GM19238 (cell line): ENCODE measurements at regions not wholly inside any gene's neighbourhood (a gene's known extent, or its start where the extent isn't known, plus 50 kb on each side); places are given as distances from the start of the nearest gene placed in this dataset.
"Not testable (repeated sequence)": the region's sequence is repeated elsewhere in the genome, so short reads cannot be mapped to it uniquely, and the experiment has no call there.

Source experiments
- DNase-seq: peaks from one replicate; pipeline ENCODE4 v3.0.0; 2011; ENCODE audit warnings: low spot score; ENCODE audit not compliant: insufficient read length

DNA sequence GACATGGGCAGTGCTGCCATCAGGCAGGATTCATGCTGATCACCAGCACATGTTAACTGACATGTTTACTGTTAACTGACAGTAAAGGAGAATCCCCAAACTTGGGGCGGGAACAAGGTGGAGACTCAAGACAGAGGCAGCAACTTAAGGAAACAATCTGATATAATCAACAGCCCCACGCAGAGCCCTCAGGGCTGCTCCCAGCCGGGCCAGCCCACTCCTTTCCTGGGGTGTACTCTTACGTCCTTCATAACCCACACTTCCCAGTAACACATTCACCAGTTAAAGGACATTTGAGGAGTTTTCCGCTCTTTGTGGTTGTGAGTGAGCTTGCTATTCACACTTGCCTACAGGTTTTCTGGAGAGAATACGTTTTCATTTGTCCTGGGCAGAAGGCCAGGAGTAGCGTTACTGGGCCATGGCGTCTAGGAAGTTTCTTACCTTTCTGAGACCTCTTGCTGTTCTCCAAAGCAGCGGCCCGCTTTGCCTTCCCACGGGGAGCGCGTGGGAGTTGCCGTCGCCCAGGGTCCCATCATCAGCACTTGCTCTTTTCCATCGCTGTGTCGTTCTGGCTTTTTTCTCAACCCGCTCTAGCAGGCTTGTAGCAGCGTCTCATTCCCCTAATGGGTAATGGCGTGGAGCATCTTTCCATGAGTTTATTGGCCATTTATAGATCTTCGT is 56.4 kb downstream of the FOXF2 start:
- no peak for DNase-seq

DNA sequence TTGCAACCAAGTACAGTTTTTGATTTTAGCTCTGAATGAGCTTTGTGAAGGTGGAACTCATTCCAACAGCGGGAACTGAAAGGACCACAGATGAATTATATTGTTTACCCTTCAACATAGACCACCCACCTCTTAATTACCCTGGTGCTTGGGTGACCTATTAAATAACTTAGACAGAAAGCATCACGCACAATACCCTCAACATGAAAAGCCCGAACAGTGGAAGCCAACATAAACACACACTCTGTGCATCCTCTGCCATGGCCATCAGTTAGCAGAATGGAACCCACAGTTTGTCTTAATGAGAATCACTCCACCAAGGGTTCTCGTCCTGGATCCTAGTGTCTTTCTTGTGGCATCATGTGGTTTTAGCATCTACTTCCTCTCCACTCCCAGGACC is 60.5 kb downstream of the FOXF2 start:
- no peak for DNase-seq

DNA sequence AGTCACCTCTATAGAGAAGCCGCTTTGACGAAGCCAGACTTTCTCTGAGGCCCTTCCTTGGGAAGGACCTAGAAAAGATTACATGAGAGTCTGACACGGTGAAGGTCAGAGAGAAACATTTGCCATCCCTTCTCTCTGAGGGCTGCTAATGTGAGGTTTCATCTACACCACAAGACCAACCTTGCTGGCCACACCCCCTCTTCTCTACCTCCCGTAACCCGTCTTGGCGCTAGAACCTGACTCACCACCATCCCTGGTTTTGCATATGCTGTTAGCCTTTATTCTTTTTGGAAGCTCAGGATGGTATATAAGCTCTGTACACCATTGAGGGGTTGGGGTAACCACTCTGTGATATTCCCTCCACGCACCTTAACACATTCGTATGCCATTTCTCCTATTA is 63.6 kb downstream of the FOXF2 start:
- no peak for DNase-seq

DNA sequence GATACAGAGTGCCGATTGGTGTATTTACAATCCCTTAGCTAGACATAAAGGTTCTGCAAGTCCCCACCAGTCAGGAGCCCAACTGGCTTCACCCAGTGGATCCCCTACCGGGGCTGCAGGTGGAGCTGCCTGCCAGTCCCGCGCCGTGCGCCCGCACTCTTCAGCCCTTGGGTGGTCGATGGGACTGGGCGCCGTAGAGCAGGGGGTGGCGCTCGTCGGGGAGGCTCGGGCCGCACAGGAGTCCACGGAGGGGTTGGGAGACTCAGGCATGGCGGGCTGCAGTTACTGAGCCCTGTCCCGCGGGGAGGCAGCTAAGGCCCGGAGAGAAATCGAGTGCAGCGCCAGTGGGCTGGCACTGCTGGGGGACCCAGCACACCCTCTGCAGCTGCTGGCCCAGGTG is 67.4 kb downstream of the FOXF2 start:
- not testable (repeated sequence) for DNase-seq

DNA sequence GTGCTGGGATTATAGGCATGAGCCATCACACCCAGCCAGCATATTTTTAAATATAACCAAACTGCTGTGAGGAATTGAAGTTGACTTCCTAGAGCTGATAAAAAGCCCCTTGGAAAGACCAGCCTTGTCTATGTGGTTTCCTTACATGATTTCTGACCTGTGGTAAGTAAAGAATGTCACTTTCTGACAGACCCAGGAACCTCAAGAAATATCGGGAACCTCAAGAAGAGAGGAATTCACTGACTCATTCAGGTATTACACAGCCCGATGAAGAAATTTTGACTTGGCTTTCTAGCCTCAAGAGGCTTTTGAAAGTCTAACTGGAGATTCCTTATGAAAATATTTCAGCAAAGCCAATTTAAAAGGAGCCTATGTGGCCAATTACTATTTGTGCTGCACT is 71.8 kb downstream of the FOXF2 start:
- no peak for DNase-seq

DNA sequence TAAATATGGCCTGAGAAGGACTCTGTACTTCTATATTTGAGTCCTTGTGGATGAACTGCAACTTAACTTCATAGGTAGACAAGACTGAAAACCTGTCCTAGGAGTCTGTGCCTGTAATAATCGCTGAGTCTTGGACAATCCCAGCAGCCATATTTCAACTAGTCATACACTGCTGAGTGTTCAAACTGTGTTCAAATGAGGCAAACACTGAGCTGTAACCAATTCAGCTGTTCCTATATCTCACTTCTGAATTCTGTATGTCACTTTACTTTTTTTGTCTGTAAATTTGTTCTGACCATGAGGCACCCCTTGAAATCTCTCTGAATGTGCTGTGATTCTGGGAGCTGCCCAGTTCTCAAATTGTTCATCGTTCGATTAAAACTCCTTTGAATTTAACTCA is 72.4 kb downstream of the FOXF2 start:
- DNase-seq = no peak

DNA sequence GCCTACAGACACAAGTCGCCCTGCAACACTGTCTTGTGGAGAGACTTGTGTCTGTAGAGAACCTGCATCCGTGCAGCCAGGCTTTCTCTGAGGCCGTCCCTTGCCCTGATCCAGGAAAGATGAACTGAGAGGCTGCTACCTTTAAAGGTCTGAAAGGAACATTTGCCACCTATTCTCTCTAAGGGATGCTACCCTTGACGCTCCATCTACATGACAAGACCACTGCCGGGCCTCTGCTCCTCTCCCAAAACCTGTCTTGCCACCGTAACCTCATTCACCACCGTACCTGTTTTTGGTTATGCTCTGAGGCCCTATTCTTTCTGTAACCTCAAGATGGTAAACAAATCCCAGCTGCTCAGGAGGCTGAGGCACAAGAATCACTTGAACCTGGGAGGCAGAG is 73.9 kb downstream of the FOXF2 start:
- DNase-seq = no peak

DNA sequence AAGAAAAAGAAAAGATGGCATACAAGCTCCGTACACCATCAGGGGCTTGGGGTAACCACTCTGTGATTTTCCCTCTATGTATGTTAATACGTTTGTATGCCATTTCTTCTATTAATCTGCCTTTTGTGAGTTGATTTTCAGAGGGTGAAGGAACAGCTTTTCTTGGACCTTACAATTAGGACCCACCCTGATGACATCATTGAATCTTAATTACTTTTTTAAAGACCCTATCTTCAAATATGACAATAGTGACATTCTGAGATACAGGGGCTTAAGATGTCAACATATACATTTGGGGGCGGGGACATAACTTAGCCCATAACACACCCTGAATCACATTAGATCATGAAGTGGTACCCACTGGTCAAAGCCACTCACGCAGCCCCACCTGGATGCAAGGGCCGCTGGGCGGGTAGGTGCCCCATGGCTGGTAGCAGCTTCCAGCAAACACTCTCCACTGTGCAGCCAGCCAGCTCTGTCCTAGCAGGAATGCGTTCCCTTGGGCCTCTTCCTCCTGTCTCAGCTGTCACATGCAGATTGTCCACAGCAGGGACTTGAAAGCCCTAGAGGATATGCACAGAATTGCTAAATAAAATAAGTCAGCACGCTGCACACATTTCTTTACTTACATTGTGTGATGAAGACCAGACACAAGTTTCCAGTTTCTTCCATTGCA is 74.5 kb downstream of the FOXF2 start:
- no peak for DNase-seq

DNA sequence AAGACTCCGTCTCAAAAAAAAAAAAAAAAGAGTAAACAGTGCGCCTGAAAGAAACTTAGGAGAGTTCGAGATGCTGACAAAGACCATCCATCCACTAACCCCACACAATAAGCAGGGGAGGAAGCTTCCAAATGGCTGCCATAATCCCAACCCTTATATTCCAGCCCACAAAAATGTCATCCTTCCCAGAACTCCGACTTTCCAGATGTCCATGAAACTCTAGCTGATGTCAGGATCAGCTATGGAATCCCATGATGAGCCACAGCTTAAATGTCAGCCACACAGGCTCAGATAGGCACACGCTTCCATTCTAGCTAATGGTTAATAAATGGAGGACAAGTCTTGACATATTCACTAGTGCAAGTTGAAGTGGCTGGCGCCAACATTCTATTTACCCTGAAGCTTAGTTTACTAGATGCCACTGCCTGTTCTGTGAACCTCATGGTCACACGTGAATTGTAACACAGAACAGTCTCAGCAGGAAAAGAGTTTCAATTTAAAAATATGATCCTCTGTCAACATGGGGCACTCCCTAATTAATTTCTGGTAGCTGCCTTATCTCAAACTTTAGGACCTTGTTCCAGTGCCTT is 75.5 kb downstream of the FOXF2 start:
- DNase-seq = no peak

DNA sequence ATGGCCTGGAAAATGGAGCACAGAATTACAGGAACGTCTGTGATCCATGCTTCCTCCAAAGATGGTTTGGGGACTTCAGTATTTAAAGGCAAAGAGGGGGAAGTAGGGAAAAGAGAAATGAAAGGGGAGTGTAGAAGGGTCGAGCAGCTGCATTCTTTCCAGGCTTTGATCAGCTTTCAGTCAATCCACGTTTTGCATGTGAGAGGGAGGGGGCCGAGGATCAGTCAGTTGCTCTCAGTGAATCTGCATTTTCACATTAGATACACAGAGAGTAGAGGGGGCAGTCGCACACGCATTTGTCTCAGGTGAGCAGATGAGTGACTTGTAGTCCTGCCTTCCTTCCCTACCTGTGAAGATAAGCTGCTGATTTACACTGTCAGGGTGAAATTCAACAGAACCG is 78.8 kb downstream of the FOXF2 start:
- no peak for DNase-seq

DNA sequence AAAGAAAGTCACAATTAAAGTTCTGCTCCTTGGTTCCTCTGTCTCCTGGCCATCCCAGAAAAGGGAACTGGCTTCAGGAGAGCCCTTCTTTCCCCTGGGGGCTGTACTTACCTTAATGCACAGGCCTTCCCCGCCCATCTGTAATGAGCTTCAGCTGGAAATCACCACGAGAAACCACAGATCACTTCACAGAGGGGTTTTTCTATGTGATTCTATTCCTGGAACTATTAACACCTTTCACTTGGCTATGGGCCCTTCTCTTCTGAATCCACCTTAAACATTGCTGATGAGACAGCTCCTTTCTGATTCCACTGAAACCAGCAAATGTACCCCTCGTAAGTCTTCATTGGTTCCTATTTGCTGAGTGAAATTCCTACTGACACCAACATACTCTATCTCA is 80.7 kb downstream of the FOXF2 start:
- DNase-seq = no peak

DNA sequence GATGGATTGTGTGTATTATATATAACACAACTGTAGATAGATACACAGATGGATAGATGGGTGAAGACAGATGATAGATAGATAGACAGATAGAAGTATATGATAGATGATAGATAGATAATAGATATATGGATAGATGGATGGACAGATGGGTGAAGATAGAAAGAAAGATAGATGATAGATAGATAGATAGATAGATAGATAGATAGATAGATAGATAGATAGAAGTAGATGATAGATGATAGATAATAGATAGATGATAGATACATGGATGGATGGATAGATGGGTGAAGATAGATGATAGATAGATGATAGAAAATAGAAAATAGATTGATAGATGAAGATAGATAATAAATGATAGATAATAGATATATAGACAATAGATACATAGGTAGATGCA is 83.3 kb downstream of the FOXF2 start:
- DNase-seq = no peak

DNA sequence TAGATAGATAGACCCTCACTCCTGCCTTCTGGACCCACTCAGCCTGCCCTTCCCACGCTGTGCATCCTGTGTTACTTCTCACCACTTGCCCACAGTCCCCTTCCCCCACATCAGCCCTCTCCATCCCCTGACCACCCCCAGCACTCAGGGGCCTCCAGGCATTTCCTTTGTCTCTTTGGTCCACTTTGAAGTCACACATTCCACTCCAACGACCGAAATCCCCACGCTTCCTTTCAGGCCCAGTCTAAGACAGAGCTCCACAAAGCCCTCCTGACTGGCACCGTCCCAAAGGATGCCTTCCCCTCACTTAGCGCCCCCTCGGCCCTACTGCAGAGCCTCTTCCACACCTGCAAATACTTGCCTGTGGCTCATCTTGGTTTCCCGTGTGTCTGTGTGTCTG is 83.8 kb downstream of the FOXF2 start:
- no peak for DNase-seq

DNA sequence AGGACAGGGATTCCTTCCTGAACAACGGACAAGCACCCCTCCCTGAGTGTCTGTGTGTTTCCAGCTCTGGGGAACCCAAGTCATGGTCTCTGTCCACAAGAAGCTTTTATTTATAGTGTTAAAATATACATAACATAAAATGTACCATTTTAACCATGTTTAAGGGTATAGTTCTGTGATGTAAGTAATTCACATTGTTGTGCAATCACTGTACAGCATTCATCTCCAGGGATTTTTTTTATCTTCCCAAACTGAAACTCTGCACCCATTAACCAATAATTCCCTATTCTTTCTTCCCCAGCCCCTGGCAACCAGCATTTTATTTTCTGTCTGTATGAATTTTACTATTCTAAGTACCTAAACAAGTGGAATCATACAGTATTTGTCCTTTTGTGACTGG is 84.2 kb downstream of the FOXF2 start:
- DNase-seq = no peak

DNA sequence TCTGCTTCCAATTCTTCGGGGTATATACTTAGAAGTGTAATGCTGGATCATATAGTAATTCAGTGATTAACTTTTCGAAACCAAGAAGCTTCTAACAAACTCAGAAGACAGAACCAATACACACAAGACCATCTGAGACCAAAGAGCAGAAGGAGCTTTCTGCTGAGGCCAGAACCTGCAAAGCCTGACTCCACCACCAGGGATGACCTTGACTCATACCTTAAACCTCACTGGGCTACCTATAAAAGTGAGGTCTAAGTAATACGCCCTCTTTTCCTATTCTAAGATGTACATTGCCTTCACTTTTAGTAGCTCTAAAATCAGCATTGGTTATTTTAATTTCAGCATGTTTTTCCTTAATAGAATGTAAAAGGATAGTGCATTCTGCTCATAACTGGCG is 84.8 kb downstream of the FOXF2 start:
- no peak for DNase-seq

DNA sequence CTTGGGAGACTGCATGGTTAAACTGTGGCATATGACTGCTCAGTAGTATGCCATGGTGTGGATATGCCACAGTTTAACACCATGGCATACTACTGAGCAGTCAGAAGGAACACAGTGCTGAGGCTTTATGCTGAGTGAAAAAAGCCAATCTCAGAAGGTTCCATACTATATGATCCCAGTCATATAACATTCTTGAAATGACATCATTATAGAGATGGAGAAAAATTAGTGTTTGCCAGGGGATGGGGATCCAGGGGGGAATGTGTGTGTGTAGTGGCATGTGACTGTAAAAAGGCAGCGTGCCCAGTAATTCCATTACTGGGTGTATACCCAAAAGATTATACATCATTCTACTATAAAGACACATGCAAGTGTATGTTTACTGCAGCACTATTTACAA is 85.8 kb downstream of the FOXF2 start:
- no peak for DNase-seq

DNA sequence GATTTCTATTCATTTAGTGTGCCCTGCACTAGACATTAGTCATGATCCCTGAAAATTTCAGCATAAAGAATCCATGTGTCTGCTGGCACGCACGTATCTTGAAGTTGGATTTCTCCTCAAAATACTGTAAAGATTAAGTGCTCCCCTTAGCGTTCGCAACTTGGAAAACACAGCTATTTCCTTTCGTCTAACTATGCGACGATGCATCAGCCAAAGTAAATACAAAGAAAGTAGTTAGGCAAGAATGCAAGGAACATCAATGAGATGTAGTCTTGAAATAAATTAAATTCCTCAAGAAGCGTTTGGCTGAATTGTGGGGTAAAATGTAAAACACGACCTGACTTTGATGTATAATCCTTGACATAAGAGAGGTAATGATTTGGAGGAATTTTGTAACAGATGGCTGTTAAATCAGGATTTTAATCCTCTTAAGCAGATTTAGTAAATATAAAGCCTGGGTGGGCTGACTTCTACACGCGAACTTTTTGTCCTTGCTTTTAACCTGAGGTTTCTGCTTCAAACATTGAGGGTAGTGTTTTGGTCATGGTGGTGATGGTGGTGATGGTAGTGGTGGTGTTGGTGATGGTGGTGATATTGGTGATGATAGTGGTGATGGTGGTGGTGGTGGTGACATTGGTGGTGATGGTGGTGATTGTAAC is 88.2 kb downstream of the FOXF2 start:
- no peak for DNase-seq

DNA sequence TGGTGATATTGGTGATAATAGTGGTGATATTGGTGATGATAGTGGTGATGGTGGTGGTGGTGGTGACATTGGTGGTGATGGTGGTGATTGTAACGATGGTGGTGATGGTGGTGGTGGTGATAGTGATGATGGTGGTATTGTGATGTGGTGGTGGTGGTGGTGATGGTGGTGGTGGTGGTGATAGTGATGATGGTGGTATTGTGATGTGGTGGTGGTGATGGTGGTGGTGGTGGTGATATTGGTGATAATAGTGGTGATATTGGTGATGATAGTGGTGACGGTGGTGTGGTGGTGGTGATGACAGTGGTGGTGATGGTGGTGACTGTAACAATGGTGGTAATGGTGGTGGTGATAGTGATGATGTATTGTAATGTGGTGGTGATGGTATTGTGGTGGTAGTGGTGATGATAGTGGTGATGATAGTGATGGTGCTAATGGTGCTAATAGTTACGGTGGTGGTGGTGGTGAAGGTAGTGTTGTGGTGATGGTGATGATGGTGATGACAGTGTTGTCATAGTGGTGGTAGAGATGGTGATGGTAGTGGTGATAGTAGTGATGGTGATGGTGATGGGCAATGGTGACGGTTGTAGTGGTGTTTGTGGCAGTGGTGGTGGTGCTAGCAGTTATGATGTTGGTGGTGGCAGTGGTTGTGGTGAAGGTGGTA is 88.9 kb downstream of the FOXF2 start:
- DNase-seq = not testable (repeated sequence)

DNA sequence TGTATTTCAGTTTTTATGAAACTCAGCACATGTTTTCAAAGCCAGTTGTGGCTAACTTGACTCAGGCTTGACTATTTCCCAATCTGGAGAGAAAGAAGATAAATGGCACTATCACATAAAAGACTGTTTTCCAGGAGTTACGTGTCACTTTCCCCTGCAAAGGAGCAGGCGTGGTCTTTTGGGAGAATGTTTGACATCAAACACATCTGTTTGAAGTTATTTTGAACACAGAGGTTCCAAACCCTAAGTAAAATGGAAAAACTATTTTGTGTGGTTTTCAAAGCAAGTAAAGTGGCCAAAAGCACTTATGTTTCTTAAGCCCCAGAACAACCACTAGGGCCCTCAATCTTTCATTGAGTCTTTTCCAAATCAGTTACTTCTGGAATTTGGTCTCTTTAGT is 89.7 kb downstream of the FOXF2 start:
- no peak for DNase-seq

DNA sequence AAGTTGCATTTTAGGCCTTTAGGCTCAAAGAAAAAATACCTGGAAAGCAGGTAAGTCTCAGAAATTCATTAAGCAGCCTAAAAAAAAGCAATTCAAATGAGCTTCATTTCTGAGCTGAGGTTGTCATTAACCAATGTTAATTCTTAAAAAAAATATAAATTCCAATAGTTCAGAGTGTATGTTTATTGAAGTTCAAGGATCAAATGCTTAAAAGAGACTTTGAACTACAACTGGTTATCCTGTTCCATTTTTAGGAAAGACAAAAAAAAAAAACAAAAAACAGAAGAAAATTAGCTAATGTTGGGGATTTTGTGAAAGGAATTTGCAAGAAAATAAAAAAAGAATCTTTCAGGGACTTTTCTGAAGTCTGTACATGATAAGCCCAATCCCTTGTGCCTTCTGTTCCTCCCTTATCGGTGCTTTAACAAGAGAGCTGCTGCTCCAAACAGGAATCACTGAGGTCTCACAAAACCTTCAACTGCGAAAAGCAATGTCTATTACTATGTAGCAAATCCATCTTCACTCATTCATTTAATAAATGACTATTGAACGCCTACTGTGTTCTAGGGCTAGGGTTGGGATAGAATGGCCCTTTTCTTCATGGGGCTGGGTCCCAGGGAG is 90.3 kb downstream of the FOXF2 start:
- DNase-seq = no peak

DNA sequence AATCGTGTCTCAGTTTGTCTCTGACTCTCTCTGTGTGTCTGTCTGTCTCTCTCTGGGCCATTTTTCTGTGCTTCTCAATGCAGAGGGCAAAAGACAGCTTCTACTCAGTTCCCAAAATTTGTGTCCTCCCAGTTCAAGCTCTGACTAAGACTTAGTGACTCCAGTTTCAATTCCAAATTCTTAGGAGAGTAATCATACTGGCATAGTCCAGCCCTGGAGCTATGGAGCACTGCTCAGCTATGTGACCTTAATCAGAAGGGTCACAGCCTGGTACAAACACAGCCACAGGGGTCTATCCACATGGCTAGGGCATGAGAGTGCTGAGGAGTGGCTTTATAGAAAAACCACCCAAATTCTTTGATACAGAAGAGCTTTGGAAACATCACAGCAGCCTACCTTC is 91.9 kb downstream of the FOXF2 start:
- no peak for DNase-seq
